Inflammatory macrophage treated with lipopolysaccharide for 1 hour (primary cell): ENCODE measurements at regions not wholly inside any gene's neighbourhood (a gene's known extent, or its start where the extent isn't known, plus 50 kb on each side); places are given as distances from the start of the nearest gene placed in this dataset.

Experiments
- DNase-seq, 2 donors: peaks; one replicate each; pipeline ENCODE4 v3.0.0-alpha.2; 2020 to 2022

GRCh38 chrX:3257471-3257870 lies 89.0 kb downstream of the MXRA5 start:
- DNase-seq: no peak

GRCh38 chrX:3256868-3257267 lies 89.6 kb downstream of the MXRA5 start:
- no peak for DNase-seq

- DNase-seq: peak; percentile 47 to 73
These were observed 93.7 kb downstream of the MXRA5 start for GRCh38 chrX:3252744-3253143.

- DNase-seq: no peak
These were observed 95.5 kb downstream of the MXRA5 start for GRCh38 chrX:3250966-3251365.

GRCh38 chrX:3244955-3245354 lies 101.5 kb downstream of the MXRA5 start:
- peak in 1 of 2 donors; percentile 15 for DNase-seq

GRCh38 chrX:3244203-3244743 lies 102.2 kb downstream of the MXRA5 start:
- no peak for DNase-seq

- DNase-seq: no peak
These were observed 114.1 kb downstream of the MXRA5 start for GRCh38 chrX:3232262-3232923.

GRCh38 chrX:3231766-3232165 lies 114.7 kb downstream of the MXRA5 start:
- no peak for DNase-seq

GRCh38 chrX:3230496-3230895 lies 116.0 kb downstream of the MXRA5 start:
- no peak for DNase-seq

GRCh38 chrX:3227526-3227925 lies 118.9 kb downstream of the MXRA5 start:
- no peak for DNase-seq

- DNase-seq: no peak
These were observed 120.4 kb downstream of the MXRA5 start for GRCh38 chrX:3226087-3226486.

- no peak for DNase-seq
These were observed 124.8 kb downstream of the MXRA5 start for GRCh38 chrX:3221643-3222042.

- DNase-seq: no peak
These were observed 126.8 kb downstream of the MXRA5 start for GRCh38 chrX:3219667-3220066.

- DNase-seq: no peak
These were observed 127.2 kb downstream of the MXRA5 start for GRCh38 chrX:3219231-3219630.

GRCh38 chrX:3218442-3218841 lies 128.0 kb downstream of the MXRA5 start:
- no peak for DNase-seq

- DNase-seq: no peak
These were observed 129.8 kb downstream of the MXRA5 start for GRCh38 chrX:3216581-3217180.

GRCh38 chrX:3215249-3215648 lies 131.2 kb downstream of the MXRA5 start:
- DNase-seq: no peak

GRCh38 chrX:3206314-3206713 lies 140.1 kb downstream of the MXRA5 start:
- no peak for DNase-seq

- no peak for DNase-seq
These were observed 141.8 kb downstream of the MXRA5 start for GRCh38 chrX:3204606-3205005.

GRCh38 chrX:3195845-3196244 lies 150.6 kb downstream of the MXRA5 start:
- no peak for DNase-seq

- DNase-seq: no peak
These were observed 151.6 kb downstream of the ARSF start for GRCh38 chrX:3192835-3193234.

GRCh38 chrX:3191796-3192195 lies 150.5 kb downstream of the ARSF start:
- no peak for DNase-seq

GRCh38 chrX:3191201-3191600 lies 149.9 kb downstream of the ARSF start:
- no peak for DNase-seq

GRCh38 chrX:3184176-3184930 lies 143.1 kb downstream of the ARSF start:
- no peak for DNase-seq
